PC-3 (cell line): ENCODE measurements at regions not wholly inside any gene's neighbourhood (a gene's known extent, or its start where the extent isn't known, plus 50 kb on each side); places are given as distances from the start of the nearest gene placed in this dataset.
"Not testable (repeated sequence)": the region's sequence is repeated elsewhere in the genome, so short reads cannot be mapped to it uniquely, and the experiment has no call there.

Experiments
- ATAC-seq: fragments of 200-7000 bp; cut with Tn5 transposase; 2 replicates; pipeline ENCODE4 v1.9.1; 2020; ENCODE audit warnings: mild to moderate bottlenecking, moderate library complexity
- BruUV-seq: library from RNA; stranded (reverse); fragments of 400-500 nt; replicated peaks from 2 replicates; lab custom pipeline; 2021; lab: Mats Ljungman, UMichigan
- CTCF ChIA-PET: fragments of 300-600 bp; sonication (Branson Sonifier 250); formaldehyde crosslinking; loops from one replicate; lab custom pipeline; 2022; ENCODE audit warnings: antibody characterized with exemption; lab: Charles Lee
- POLR2A ChIA-PET: fragments of 300-600 bp; sonication (Branson Sonifier 250); formaldehyde crosslinking; loops from one replicate; lab custom pipeline; 2022; ENCODE audit warnings: antibody characterized with exemption; ENCODE audit not compliant: unreplicated experiment; lab: Charles Lee
- DNase-seq: peaks from one replicate; pipeline ENCODE4 v3.0.0-alpha.2; 2015
- H2AFZ ChIP-seq: fragments of 300-600 bp; sonication (generic); 2 replicates; pipeline ENCODE4 v1.6.0; 2016; ENCODE audit warnings: antibody characterized with exemption, low read length
- H3F3A ChIP-seq: fragments of 300-600 bp; sonication (generic); one replicate; pipeline ENCODE4 v1.6.0; 2017; ENCODE audit warnings: antibody characterized with exemption, low read length, control low read depth, mild to moderate bottlenecking; ENCODE audit not compliant: unreplicated experiment
- H3K27ac ChIP-seq: fragments of 300-600 bp; sonication (generic); 2 replicates; pipeline ENCODE4 v1.5.1; 2016; ENCODE audit warnings: mild to moderate bottlenecking, low read length
- H3K27me3 ChIP-seq: fragments of 300-600 bp; sonication (generic); 2 replicates; pipeline ENCODE4 v1.6.1; 2016; ENCODE audit warnings: low read length, mixed read lengths
- H3K36me3 ChIP-seq: fragments of 300-600 bp; sonication (generic); 2 replicates; pipeline ENCODE4 v1.6.1; 2016; ENCODE audit warnings: low read depth, mixed run types, low read length, mixed read lengths
- H3K4me1 ChIP-seq: fragments of 300-600 bp; sonication (generic); 2 replicates; pipeline ENCODE4 v1.5.1; 2016; ENCODE audit warnings: low read length; ENCODE audit not compliant: insufficient read depth
- H3K4me2 ChIP-seq: fragments of 300-600 bp; sonication (generic); 2 replicates; pipeline ENCODE4 v1.6.0; 2016; ENCODE audit warnings: low read length
- H3K4me3 ChIP-seq: fragments of 300-600 bp; sonication (generic); 2 replicates; pipeline ENCODE4 v1.5.1; 2016; ENCODE audit warnings: mild to moderate bottlenecking, low read length, mixed read lengths
- H3K79me2 ChIP-seq: fragments of 300-600 bp; sonication (generic); 2 replicates; pipeline ENCODE4 v1.6.1; 2017; ENCODE audit warnings: low read length, mixed read lengths
- H3K9ac ChIP-seq: fragments of 300-600 bp; sonication (generic); 2 replicates; pipeline ENCODE4 v1.6.0; 2016; ENCODE audit warnings: mild to moderate bottlenecking, low read length
- H3K9me2 ChIP-seq: fragments of 300-600 bp; sonication (generic); replicated peaks from 2 replicates; pipeline ENCODE4 v1.6.1; 2016; ENCODE audit warnings: mixed run types, low read length, mixed read lengths
- H3K9me3 ChIP-seq: fragments of 300-600 bp; sonication (generic); 2 replicates; pipeline ENCODE4 v1.6.1; 2016; ENCODE audit warnings: low read length, mixed read lengths
- H4K20me1 ChIP-seq: fragments of 300-600 bp; sonication (generic); 2 replicates; pipeline ENCODE4 v1.6.1; 2016; ENCODE audit warnings: low read length, mixed read lengths
- CTCF ChIP-seq: fragments of 300-600 bp; sonication (generic); conservative IDR thresholded peaks from 2 replicates; pipeline ENCODE4 v1.5.1; 2017; ENCODE audit warnings: antibody characterized with exemption, low read depth, mild to moderate bottlenecking, low read length
- EZH2 ChIP-seq: fragments of 300-600 bp; sonication (generic); IDR thresholded peaks from one replicate; pipeline ENCODE4 v1.6.1; 2017; ENCODE audit warnings: antibody characterized with exemption, mild to moderate bottlenecking, low read length; ENCODE audit not compliant: unreplicated experiment
- EZH2phosphoT487 ChIP-seq: fragments of 300-600 bp; sonication (generic); IDR thresholded peaks from 2 replicates; pipeline ENCODE4 v1.6.1; 2018; ENCODE audit warnings: mild to moderate bottlenecking, antibody characterized with exemption, low read length, borderline replicate concordance
- intact Hi-C: fragments of 100-400 bp; cut with micrococcal nuclease; formaldehyde crosslinking; loops from 2 replicates; pipeline ENCODE4 v1.9.0; 2023

- Histone ChIP-seq H3K4me3 (no peak overlapping the region), H2AFZ (no peak overlapping the region), H3F3A (no peaks in the 10 kb centered on the region), H3K27ac (no peak overlapping the region), H3K27me3 (peaks cover 42% of the 10 kb centered on the region), H3K36me3 (no peaks in the 10 kb centered on the region), H3K9me3 (no peaks in the 10 kb centered on the region), H3K9ac (no peak overlapping the region), H3K4me1 (no peaks in the 10 kb centered on the region), H3K4me2 (no peak overlapping the region), H4K20me1 (no peaks in the 10 kb centered on the region), H3K79me2 (no peaks in the 10 kb centered on the region), H3K9me2 (no peaks in the 10 kb centered on the region)
- CTCF ChIA-PET, result no interaction called here
- POLR2A ChIA-PET, result no interaction called here
- BruUV-seq, result no TSS peak
- intact Hi-C loops, result no loop called here
- no peak for DNase-seq
- TF ChIP-seq EZH2phosphoT487 (no peak), CTCF (no peak), EZH2 (no peak)
- no peak for ATAC-seq
Measured at GRCh38 chr4:8674311-8674885, 81.8 kb downstream of the CPZ start.

- CTCF ChIA-PET, result not testable (repeated sequence)
Measured at GRCh38 chr4:8673106-8673505, 80.5 kb downstream of the CPZ start.

GRCh38 chr4:8672486-8672885 lies 79.9 kb downstream of the CPZ start:
- Histone ChIP-seq H3K4me2 (no peak overlapping the region), H3K4me3 (no peak overlapping the region), H3K9me2 (no peaks in the 10 kb centered on the region), H3K4me1 (no peaks in the 10 kb centered on the region), H3K9me3 (no peaks in the 10 kb centered on the region), H3K36me3 (no peaks in the 10 kb centered on the region), H3K27me3 (peaks cover 54% of the 10 kb centered on the region), H2AFZ (no peak overlapping the region), H3K27ac (no peak overlapping the region), H3K9ac (no peak overlapping the region), H3F3A (no peaks in the 10 kb centered on the region), H4K20me1 (no peaks in the 10 kb centered on the region), H3K79me2 (no peaks in the 10 kb centered on the region)
- BruUV-seq, result no TSS peak
- no peak for DNase-seq
- ChIA-PET CTCF (no interaction called here), POLR2A (no interaction called here)
- intact Hi-C loops, result no loop called here
- TF ChIP-seq CTCF (no peak), EZH2phosphoT487 (no peak), EZH2 (no peak)
- ATAC-seq, result no peak

More at GRCh38 chr4:8673106-8673505, 80.5 kb downstream of the CPZ start:
- BruUV-seq, H3K36me3 ChIP-seq, H3K4me2 ChIP-seq, H3K9me3 ChIP-seq, H2AFZ ChIP-seq, ATAC-seq, H3K9me2 ChIP-seq, H4K20me1 ChIP-seq, H3K4me3 ChIP-seq, H3K27ac ChIP-seq, H3K4me1 ChIP-seq, intact Hi-C loops, DNase-seq, H3K9ac ChIP-seq, POLR2A ChIA-PET, H3K79me2 ChIP-seq, H3F3A ChIP-seq: not testable (repeated sequence)
- peaks cover 49% of the 10 kb centered on the region for H3K27me3 ChIP-seq
